HG03064 (cell line): ENCODE measurements at regions not wholly inside any gene's neighbourhood (a gene's known extent, or its start where the extent isn't known, plus 50 kb on each side); places are given as distances from the start of the nearest gene placed in this dataset.
A peak's percentile ranks its signal among the peaks of the same experiment; 100 is the strongest.

ENCODE experiments used
- ATAC-seq: cut with Tn5 transposase; IDR thresholded peaks from one replicate; pipeline ENCODE4 v1.9.1; 2021; ENCODE audit warnings: low read depth; ENCODE audit not compliant: unreplicated experiment

DNA sequence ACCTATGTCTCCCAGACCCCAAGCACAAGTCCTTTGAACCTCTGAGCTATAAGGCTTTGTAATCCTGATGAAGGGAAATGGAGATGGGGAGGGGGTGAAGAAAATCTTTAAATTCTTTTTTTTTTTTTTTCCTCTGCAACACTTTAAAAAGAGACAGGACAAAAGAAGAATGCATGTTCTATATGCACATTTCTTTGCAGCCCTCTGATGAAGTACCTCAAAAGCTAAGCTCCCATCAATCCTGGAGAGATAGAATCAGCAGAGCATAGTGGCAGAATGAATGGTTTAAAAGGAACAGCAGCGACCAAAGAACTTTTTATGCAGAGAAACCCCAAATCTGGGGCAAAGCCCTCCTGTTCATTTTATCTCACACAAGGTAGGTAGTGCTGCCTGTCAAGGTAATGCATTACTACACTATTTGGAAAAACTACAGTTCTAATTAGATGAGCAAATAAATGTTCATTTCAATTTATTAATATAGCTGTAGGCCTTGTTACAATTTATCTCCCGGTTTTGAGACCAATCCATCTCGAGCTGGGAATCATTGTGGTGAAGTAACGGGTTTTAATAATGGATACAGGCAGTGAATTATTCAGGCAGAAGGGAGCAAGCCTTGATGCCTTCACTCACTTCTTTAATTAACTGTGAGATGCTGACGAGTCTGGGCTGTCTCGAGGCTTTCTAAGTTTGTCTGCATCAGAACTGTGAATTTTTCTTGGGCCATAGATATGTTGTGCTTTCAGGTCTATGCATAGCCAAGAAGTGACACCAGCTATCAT lies 173.5 kb upstream of the ZNF608 start:
- ATAC-seq: no peak

DNA sequence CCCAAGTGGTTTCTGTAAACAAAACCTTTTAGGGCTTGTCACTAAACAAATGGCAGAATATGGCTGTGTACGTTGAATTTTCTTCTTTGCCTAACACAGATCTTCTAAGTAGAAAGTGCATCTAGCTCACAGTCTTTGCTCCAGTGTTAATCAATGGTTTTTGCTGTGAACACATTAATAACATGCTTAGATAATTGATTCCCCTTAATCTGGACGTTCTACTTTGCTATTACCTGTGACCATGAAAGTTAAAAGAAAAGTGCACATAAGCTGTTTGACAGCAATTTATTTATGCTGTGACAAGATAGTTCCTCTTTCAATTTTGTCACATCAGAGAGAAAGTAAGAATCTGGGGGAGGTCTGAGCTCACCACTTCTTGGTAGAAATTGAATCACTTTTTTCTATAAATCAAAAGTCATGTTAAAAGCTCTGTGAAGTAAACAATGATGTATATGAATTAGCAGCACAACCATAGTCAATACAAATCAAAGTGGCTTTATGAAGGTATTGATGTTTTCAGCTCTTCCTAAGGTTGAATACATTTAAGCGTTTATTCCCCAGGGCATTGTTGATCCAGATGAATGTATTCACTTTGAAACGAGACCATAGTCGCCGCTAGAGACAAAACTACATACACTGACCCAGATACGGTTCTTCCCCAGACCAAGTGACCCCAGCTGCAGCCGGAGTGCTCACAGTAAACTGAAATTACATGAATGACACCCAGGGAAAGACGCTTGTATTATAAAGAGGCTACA lies 174.6 kb upstream of the ZNF608 start:
- peak; percentile 89 for ATAC-seq

DNA sequence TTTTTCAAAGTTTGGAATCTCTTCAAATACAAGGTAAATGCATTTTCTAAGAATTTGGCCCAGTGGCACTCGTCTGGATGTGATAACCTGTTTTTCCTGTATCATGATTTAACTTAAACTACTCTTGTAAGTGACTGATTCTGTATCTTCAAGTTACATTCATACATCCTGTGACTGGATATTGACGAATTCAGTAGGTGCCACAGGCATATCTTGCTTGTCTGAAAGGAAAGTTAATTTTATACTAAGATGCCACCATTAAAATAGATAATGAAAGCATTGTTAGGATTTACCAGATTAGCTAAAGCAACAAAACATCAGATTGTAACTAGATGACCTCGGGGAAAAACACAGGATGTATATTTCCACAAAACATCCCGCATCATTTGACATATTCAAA lies 175.3 kb upstream of the ZNF608 start:
- ATAC-seq: peak; percentile 20

DNA sequence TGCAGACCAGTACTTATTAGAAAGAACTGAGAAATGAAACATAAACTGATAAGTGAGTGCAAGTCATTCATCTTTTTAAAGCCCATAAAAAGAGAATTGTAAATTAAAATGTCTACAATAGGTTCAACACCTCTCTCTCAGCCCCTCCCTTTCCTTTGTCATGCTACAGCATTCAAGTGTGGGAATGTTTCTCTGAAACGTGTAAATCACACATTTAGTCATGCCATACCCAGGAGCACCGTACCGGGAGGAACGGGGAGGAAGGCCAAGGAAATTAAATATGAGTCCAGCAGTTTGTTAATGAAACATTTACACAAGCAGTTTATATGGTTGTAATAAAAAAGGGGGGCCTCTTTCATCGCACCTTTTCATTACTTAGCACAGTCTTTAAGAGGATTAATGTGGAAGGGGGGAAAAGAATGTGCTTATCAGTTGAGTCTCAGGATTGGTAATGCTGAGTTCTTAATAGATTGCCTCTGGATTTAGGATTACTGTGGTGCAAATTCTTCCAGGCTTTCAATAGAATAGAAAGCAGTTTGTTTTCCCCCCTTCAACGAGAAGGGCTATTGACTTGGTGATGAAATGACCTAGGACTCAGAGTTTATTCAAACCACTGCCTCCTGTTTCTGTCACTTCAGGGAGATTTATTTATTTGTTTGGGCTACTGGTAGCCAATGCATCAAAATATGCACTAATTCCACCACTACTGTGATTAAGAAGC lies 176.0 kb upstream of the ZNF608 start:
- peak; percentile 11 for ATAC-seq

DNA sequence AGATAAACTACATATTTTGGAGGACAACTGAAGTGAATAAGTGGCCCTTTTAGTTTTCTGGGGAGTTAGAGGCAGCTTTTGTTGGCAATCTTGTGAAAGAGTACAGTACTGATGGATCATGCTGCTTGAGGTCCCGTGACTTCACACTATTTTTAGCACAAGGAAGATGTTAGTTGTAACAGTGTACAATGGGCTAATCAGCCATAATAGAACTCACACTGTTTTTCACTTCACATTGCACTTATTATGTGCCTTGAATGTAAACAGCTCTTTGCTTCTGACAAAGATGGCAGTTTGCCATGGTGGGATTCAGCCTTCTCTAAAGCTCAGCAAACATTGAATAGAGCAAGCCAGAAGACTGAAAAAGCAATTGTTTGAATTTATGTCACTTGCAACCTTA lies 176.7 kb upstream of the ZNF608 start:
- ATAC-seq: no peak

DNA sequence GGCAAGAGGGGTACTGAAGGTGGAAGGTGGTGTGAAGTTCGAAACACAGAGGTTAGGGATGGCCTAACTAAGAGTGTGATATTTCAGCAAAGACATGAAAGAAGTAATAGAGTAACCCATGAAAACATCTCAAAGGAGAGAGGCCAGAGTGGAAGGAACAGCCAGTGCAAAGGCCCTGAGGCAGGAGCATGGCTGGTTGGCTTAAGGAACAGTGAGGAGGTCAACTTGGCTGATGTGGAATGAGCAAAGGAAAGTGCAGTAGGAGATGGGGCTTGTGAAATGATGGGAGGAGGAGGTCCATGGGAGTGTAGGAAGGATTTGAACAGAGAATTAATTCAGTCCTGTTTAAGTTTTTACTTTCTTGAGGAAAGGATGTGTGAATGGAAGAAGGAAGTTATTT lies 178.3 kb upstream of the ZNF608 start:
- no peak for ATAC-seq

DNA sequence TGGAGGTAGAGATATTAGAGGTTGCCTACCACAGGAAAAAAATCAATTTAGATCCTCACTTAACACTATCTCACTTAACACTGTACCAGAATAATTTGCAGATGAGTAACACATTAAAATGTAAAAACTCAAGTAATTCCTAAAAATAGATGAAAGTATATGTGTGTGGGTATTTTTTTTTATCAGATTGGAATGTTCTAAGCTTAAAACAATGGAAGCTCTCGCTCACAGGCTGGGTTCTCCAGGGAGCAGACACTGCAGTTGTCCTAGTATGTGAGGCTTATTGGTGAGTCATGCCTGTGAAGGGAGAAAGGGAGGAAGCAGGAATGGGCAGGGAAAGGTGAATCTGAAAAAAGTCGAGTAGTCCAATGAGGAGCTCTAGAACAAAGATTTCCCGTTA lies 181.3 kb upstream of the ZNF608 start:
- ATAC-seq: no peak

DNA sequence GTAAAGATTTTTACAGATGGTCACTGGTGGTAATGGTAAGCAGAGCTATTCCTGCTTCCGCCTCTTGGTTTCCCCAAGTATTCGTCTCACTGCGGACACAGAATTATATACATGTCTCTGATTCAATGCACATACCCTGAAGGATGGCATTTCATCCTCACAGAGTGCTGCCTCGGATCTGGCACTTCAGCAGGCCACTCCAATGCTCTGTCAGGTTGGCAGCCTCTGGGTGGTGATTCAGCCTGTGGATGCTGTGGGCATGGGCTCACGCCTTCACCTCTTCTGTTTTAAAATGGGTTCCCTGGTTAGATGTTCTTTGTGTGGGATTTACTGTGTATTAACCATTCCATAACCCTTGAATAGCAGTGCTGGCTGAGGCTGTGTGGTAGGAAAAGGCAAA lies 182.6 kb upstream of the ZNF608 start:
- ATAC-seq: no peak

DNA sequence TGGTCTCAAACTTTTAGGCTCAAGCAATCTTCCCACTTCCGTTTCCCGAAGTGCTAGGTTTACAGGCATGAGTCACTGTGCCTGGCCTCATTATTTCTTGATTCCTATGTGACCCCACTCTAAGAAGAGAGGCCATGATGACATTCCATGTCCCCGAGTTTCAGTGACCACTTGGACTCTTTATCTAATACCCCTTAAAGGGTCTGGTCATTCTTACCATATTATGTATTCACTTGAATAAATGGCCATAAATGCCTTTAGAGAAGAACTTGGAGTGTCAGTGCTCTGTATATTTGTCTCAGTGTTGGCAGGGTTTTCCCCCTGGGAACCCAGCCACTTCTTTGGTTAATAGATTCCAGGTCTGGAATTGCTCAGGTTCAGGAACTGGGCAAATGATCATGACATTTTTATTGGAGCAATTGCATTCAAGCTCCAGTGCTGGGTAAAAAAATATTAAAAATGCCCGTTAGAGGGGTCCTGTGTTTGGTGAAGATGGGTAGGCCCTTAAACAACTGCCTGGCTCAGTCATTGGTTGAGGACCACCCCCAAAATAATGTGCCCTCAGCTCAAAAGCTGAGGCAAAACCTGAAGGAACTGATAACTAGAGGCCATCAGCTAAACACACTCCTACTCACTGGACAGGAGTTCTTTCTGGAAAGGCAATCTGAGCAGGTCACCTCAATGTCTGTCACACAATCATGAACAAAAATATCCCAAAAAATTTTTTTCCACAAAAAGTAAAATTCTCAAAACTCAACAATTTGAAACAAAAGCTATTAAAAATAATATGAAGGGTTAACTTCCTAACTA lies 186.6 kb upstream of the ZNF608 start:
- ATAC-seq: no peak

DNA sequence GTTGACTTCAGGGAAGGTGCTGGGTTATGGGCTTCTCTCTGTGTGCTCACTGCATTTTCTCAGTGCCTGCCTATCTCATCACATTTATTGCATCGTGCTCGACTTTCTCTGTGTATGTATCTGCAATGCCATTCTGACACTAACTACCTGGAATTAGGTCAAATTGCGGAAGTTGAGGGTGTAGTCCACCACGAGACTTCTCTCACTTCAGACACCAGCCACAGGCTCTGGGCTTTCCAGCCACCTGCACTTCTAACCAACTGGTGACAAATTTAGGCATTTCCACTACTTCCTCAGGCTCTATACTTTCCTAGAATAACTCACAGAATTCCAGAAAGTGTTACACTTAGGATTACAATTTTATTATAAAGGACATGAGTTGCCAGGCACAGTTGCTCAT lies 188.6 kb upstream of the ZNF608 start:
- ATAC-seq: peak; percentile 64

DNA sequence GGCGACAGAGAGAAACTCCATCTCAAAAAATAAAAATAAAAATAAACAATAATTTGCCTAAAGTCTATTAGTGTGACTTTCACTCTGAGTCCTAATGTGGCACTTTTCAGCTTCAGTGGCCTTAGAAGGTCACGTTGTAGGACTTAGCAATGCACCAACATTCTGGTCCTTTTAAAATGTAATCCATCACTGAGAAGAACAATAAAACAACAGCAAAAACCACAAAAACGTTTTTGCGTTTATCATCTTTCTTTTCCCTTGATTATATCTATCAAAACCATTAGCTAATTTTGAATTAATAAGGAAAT lies 190.1 kb upstream of the ZNF608 start:
- peak; percentile 56 for ATAC-seq

DNA sequence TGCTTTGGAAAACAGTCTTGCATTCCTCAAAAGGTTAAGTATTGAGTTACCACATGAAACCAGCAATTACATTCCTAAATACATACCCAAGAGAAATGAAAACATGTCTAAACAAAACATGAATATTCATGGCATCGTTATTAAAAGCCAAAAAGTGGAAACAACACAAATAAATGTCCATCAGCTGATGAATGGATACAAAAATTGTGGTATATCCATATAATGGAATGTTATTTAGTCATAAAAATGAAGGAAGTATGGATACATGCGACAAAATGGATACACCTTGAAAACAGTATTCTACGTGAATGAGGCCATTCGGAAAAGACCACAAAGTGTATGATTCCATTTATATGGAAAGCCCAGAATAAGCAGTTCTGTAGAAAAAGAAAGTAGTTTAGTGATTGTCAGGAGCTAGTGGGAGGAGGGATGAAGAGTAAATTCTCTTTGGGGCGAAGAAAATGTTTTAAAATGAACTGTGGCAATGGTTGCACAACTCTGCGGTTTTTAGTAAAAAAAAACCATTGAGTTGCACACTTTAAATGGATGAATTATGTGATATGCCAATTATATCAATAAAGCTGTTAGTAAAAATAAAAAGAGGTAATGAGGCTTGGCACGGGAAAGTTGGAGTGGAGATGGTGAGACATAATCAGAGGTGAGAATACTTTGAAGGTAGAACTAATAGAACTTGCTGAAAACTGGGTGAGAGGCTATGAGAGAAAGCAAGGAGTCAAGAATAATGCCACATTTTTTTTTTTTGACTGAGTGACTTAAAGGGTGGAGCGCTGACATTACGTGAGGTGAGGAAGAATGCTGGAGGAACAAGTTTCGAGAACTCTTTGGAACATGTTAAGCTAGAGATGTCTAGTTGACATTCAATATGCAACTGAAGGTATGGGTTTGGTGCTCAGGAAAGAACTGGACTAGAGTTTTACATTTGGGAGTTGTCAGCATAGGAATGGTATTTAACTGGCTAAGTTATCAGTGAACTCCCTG lies 194.9 kb upstream of the ZNF608 start:
- ATAC-seq: no peak

DNA sequence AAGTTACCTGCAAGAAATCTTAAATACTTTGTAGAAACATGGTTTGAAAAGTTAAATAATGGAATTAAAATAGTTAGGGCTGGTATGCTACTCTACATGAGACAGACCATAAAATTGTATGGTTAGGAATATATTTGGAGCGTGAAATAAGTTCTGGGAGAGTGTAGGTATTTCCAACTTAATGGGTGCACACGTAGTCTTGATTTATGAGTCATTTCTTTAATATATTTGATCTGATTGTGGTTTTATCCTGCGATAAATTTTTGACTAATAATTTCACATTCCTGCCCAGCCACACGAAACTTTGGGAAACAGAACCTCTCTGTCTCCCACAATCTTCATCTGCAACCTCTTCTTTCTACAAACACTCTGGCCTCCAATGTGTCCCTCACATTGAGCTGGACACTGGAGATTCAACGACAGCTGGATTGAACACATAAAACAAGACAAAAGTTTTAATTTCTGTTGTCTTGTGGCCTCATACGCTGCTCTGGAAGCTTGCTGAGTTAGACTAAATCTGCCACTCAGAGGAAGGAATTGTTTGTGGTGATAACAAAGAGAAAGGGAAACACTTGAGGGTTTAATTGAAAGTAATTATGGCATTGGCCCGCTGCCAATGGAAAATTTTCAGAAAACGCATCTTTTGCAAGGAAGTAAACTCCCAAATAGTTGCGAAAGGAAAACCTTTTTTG lies 201.8 kb upstream of the ZNF608 start:
- ATAC-seq: no peak

DNA sequence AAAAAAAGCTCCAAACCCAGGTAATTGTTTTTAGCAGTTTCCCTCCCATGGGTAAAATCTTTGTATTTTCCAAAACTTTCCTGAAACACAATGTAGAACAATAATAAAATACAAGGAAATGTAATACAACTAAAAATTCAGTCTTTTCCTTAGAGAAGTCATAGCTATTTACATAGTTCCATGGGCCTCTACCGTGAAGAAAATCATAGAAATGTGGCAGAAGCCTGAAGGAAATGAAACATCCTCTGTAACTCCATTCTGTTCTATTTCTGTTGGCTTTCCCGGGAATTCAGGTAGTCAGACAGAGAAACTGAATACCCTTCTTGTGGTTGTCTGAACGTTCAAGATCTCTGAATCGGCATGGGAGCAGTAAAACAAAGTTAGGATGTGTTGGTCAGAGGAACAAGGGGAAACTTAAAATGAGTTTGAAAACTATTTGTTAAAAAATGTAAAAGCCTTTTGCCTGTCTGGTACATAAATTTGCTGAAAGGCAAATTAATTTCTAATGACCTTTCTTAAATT lies 202.4 kb upstream of the ZNF608 start:
- ATAC-seq: no peak

DNA sequence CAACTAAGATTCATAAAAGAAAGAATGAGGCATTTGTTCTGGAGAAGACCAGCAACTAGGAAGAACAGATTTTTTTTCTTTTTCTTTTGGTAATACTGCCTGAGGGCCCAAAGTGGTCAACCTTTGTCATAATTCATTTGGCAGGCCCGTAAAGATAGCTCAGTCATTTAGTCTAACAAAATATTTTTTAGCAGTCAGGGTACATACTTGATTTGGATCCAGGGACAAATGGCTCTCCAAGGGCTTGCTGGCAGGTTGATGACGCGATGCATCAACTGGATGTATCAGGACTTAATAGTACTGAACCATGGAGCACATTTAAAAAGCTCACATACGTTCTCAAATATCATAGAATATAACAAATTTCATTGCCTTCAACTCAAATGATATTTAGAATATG lies 203.4 kb upstream of the ZNF608 start:
- ATAC-seq: no peak

DNA sequence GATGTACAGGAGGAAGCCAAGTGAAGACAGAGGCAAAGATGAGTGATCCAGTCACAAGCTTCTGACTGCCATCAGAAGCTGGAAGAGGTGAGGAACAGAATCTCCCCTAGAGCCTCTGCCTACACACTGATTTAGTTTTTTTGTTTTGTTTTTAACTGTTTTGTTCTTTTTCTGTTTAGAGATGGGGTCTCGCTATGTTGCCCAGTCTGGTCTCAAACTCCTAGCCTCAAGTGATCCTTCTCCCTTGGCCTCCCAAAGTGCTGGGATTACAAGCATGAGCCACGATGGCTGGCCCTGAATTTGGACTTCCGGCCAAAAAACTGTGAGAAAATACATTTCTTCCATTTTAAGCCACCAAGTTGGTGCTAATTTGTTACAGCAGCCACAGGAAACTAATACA lies 204.7 kb upstream of the ZNF608 start:
- no peak for ATAC-seq

DNA sequence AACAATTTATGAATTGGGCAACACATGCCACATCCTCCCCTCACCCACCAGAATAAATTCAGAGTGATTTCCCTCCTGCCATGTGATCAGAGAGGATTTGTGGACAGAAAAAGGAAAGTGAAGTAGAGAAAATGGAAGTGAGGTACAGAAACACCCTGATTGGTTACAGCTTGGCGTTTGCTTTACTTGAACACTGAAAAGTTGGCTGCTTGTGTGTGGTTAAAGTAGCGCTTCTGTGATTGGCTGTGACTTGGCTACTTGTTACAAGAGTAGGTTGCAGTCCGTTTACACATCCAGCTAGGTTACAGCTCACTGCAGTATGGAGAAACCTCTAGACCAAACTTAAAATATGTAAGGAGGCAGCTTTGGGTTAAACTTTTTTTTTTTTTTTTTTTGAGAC lies 205.2 kb upstream of the ZNF608 start:
- ATAC-seq: peak; percentile 56

DNA sequence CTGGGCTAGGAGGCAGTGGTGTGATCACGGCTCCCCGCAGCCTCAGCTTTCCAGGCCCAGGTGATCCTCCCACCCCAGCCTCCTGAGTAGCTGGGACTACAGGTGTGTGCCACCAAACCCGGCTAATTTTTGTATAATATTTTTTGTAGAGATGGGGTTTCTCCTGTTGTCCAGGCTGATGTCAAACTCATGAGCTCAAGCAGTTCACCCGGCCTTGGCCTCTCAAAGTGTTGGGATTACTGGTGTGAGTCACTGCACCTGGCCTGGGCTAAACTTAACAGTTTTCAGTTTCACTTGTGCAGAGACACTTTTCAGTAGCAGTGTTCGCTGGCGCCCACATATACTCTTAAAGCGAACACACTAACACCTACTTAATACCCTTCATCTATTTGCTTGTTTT lies 205.6 kb upstream of the ZNF608 start:
- peak; percentile 95 for ATAC-seq

DNA sequence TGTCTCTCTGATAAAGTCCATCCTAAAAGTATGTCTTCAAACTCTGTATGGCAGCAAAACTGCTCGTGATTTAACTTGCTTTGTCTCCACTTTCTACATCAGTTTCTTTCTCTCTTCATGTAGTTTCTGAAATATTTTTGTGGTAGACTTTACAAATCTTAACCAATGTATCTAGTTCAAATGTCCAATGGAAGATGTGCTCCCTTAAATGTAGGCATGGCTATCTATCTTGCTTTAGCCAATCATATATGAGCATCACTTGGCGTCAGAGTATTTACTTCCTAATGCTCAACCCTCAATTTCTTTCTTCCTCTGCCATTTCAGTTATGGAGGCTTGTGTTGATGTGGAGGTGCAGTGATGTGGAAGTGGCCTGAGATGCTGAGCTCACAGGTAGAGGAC lies 206.1 kb upstream of the ZNF608 start:
- peak; percentile 71 for ATAC-seq
